Erythroblast (primary cell): ENCODE measurements at regions not wholly inside any gene's neighbourhood (a gene's known extent, or its start where the extent isn't known, plus 50 kb on each side); places are given as distances from the start of the nearest gene placed in this dataset.

Experiments
- GATA1 ChIP-seq: IDR thresholded peaks from 2 replicates; pipeline ENCODE4 v1.6.1; 2011; ENCODE audit warnings: low read depth, mild to moderate bottlenecking, control low read depth, low read length, moderate library complexity
- POLR2A ChIP-seq: IDR thresholded peaks from 2 replicates; pipeline ENCODE4 v1.6.1; 2011; ENCODE audit warnings: mild to moderate bottlenecking, low read length

DNA sequence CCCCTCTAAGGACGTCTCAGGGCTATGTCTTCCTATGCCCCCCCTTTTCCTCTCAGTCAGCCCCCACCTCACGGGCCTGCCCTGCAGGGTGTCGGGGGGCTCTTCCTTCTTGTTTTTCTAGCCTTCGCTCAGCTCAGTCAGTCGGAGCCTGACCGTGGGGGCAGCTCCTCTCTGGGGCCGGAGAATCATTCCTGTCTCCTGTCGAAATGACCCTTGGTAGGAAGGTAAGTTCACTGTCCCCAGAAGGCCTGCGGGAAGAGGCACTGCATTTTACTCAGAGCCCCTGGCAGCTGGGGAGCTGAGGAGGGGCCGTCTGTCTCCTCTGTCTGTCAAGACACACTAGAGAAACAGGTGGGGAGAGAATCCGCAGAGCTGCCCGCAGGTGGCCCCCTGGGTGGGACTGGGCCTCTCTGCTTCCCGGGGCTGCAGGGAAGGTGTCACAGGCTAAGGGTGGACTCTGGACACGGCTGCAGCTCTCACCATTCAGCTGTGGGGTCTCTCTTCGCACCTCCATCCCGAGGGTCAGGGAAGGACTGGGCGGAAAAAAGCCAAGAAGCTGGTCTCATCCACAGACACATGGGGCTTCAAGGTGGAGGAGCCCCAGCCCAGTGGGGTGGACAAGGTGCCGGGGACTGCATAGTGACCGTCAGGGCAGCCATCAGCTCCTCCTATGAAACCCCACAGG lies 112.8 kb upstream of the TNRC6C start:
- no peak for TF ChIP-seq POLR2A
- TF ChIP-seq GATA1, result no peak
